HCT116 (cell line): ENCODE measurements at regions not wholly inside any gene's neighbourhood (a gene's known extent, or its start where the extent isn't known, plus 50 kb on each side); places are given as distances from the start of the nearest gene placed in this dataset.

Experiments used
- ATAC-seq: fragments of 200-7000 bp; cut with Tn5 transposase; 2 replicates; pipeline ENCODE4 v1.9.1; 2020; ENCODE audit warnings: mild to moderate bottlenecking, moderate library complexity
- BruUV-seq: library from RNA; stranded (reverse); fragments of 400-500 nt; replicated peaks from 2 replicates; lab custom pipeline; 2021; lab: Mats Ljungman, UMichigan
- CTCF ChIA-PET: fragments of 300-600 bp; sonication (Branson Sonifier 250); formaldehyde crosslinking; loops from one replicate; lab custom pipeline; 2021; ENCODE audit warnings: antibody characterized with exemption; lab: Charles Lee
- POLR2A ChIA-PET: fragments of 300-600, 350-600 bp; sonication (Branson Sonifier 250); formaldehyde crosslinking; loops from one replicate; lab custom pipeline; 2021; ENCODE audit warnings: antibody characterized with exemption; lab: Charles Lee
- RAD21 ChIA-PET, 2 experiments: fragments of 300-600 bp; sonication (Branson Sonifier 250); formaldehyde crosslinking; loops; one replicate each; lab custom pipeline; 2023; ENCODE audit warnings: low total read pairs in 2 of 2; ENCODE audit not compliant: uncharacterized antibody in 2 of 2, unreplicated experiment in 2 of 2, low non-redundant PET in 1 of 2; lab: Charles Lee
- DNase-seq: peaks from one replicate; pipeline ENCODE4 v3.0.0-alpha.2; 2010; ENCODE audit warnings: low read depth, low spot score
- H2AFZ ChIP-seq: fragments of 200-600 bp; shearing (Covaris generic), sonication (generic); 2 replicates; pipeline ENCODE4 v1.6.1; 2017; ENCODE audit warnings: low read depth, mixed run types, mixed read lengths, antibody characterized with exemption, low read length; ENCODE audit not compliant: poor library complexity, severe bottlenecking
- H3K27ac ChIP-seq: 2 replicates; pipeline ENCODE4 v1.5.1; 2012; ENCODE audit warnings: low read depth, low read length
- H3K27me3 ChIP-seq: fragments of 200-600 bp; sonication (generic); 2 replicates; pipeline ENCODE4 v1.6.1; 2016; ENCODE audit warnings: mixed run types, low read length, mixed read lengths; ENCODE audit not compliant: insufficient read depth
- H3K36me3 ChIP-seq, 2 experiments: fragments of 200-500 bp in 1 of 2; fragments of 200-600 bp in 1 of 2; sonication (Bioruptor generic) in 1 of 2; sonication (generic) in 1 of 2; 2 replicates each; pipeline versions ENCODE4 v1.5.1 to v1.6.1; 2014 to 2016; ENCODE audit warnings: low read length in 2 of 2, inconsistent platforms in 1 of 2, mixed read lengths in 1 of 2, mixed run types in 1 of 2; ENCODE audit not compliant: insufficient read depth in 2 of 2, control insufficient read depth in 1 of 2
- H3K4me1 ChIP-seq, 2 experiments: fragments of 200-600 bp in 1 of 2; sonication (generic) in 1 of 2; 2 replicates each; pipeline versions ENCODE4 v1.5.1 to v1.6.1; 2012 to 2017; ENCODE audit warnings: low read length in 2 of 2, inconsistent platforms in 1 of 2, mild to moderate bottlenecking in 1 of 2, mixed read lengths in 1 of 2, mixed run types in 1 of 2, moderate library complexity in 1 of 2; ENCODE audit not compliant: insufficient read depth in 2 of 2, control insufficient read depth in 1 of 2
- H3K4me2 ChIP-seq: fragments of 200-600 bp; sonication (generic); 2 replicates; pipeline ENCODE4 v1.6.1; 2017; ENCODE audit warnings: mixed run types, low read length, mixed read lengths
- H3K4me3 ChIP-seq, 2 experiments: fragments of 200-600 bp in 1 of 2; sonication (generic) in 1 of 2; replicated peaks in 1 of 2; 2 replicates each; pipeline ENCODE4 v1.5.1; 2011 to 2016; ENCODE audit warnings: low read length in 2 of 2, control low read depth in 1 of 2, low read depth in 1 of 2, mild to moderate bottlenecking in 1 of 2, mixed read lengths in 1 of 2, mixed run types in 1 of 2
- H3K79me2 ChIP-seq: fragments of 200-600 bp; sonication (generic); 2 replicates; pipeline ENCODE4 v1.6.1; 2017; ENCODE audit warnings: mild to moderate bottlenecking, mixed run types, low read length, moderate library complexity, mixed read lengths; ENCODE audit not compliant: insufficient read depth
- H3K9ac ChIP-seq: fragments of 200-600 bp; sonication (generic); 2 replicates; pipeline ENCODE4 v1.6.1; 2016; ENCODE audit warnings: low read length, mixed read lengths
- H3K9me2 ChIP-seq: fragments of 200-600 bp; sonication (generic), shearing (Covaris generic); 2 replicates; pipeline ENCODE4 v1.6.1; 2017; ENCODE audit warnings: mixed run types, mild to moderate bottlenecking, moderate library complexity; ENCODE audit not compliant: insufficient read depth
- H3K9me3 ChIP-seq, 2 experiments: fragments of 200-500 bp in 1 of 2; fragments of 200-600 bp in 1 of 2; sonication (Bioruptor generic) in 1 of 2; sonication (generic) in 1 of 2; 2 replicates each; pipeline ENCODE4 v1.6.1; 2014 to 2017; ENCODE audit warnings: low read length in 2 of 2, mixed read lengths in 2 of 2, inconsistent platforms in 1 of 2, low read depth in 1 of 2, mild to moderate bottlenecking in 1 of 2, mixed run types in 1 of 2, moderate library complexity in 1 of 2; ENCODE audit not compliant: control insufficient read depth in 1 of 2, insufficient read depth in 1 of 2
- H4K20me1 ChIP-seq: fragments of 200-600 bp; sonication (generic), shearing (Covaris generic); 2 replicates; pipeline ENCODE4 v1.6.1; 2017; ENCODE audit warnings: mixed run types, mild to moderate bottlenecking, moderate library complexity; ENCODE audit not compliant: insufficient read depth
- ATF3 ChIP-seq: IDR thresholded peaks from 2 replicates; pipeline ENCODE4 v1.6.1; 2012
- CBX3 ChIP-seq: IDR thresholded peaks from 2 replicates; pipeline ENCODE4 v1.6.1; 2012; ENCODE audit warnings: low read depth
- CEBPB ChIP-seq: IDR thresholded peaks from 2 replicates; pipeline ENCODE4 v1.6.1; 2012; ENCODE audit warnings: low read depth
- ELF1 ChIP-seq: IDR thresholded peaks from 2 replicates; pipeline ENCODE4 v1.6.1; 2012; ENCODE audit warnings: low read depth, borderline replicate concordance
- EZH2 ChIP-seq: fragments of 200-600 bp; sonication (generic); IDR thresholded peaks from 2 replicates; pipeline ENCODE4 v1.6.1; 2017; ENCODE audit warnings: antibody characterized with exemption, mixed run types
- FOSL1 ChIP-seq: IDR thresholded peaks from 2 replicates; pipeline ENCODE4 v1.6.1; 2012; ENCODE audit warnings: low read depth
- JUND ChIP-seq: IDR thresholded peaks from 2 replicates; pipeline ENCODE4 v1.6.1; 2012
- MAX ChIP-seq: IDR thresholded peaks from 2 replicates; pipeline ENCODE4 v1.6.1; 2012
- POLR2AphosphoS5 ChIP-seq: IDR thresholded peaks from 2 replicates; pipeline ENCODE4 v1.6.1; 2011; ENCODE audit warnings: mild to moderate bottlenecking, low read depth, low read length, moderate library complexity
- REST ChIP-seq: IDR thresholded peaks from 2 replicates; pipeline ENCODE4 v1.6.1; 2012; ENCODE audit warnings: low read depth
- SP1 ChIP-seq: IDR thresholded peaks from 2 replicates; pipeline ENCODE4 v1.6.1; 2012; ENCODE audit warnings: low read depth
- SRF ChIP-seq: IDR thresholded peaks from 2 replicates; pipeline ENCODE4 v1.6.1; 2012; ENCODE audit warnings: low read depth
- ZBTB33 ChIP-seq: IDR thresholded peaks from 2 replicates; pipeline ENCODE4 v1.6.1; 2011; ENCODE audit warnings: mild to moderate bottlenecking, low read length, moderate library complexity; ENCODE audit not compliant: insufficient replicate concordance; ENCODE audit errors: extremely low read depth
- ZFX ChIP-seq: fragments of 450-650 bp; IDR thresholded peaks from 2 replicates; pipeline ENCODE4 v1.6.1; 2017
- intact Hi-C: fragments of 100-400 bp; cut with micrococcal nuclease; formaldehyde crosslinking; loops from 2 replicates; pipeline ENCODE4 v1.10.0; 2022

- no peak for TF ChIP-seq REST
- no peak for TF ChIP-seq POLR2AphosphoS5
- TF ChIP-seq JUND: no peak
- TF ChIP-seq CEBPB: no peak
- no peak for TF ChIP-seq SP1
- no peak for TF ChIP-seq CBX3
- TF ChIP-seq, all 23 proteins: peak for 0
Measured at GRCh38 chrY:7656596-7656995, 745.0 kb upstream of the AMELY start (continued).

GRCh38 chrY:7654985-7655384 is 743.4 kb upstream of the AMELY start:
- Histone ChIP-seq H3K27ac (no peak overlapping the region), H3K4me1 (no peaks in the 10 kb centered on the region), H2AFZ (no peak overlapping the region), H3K4me3 (no peak overlapping the region), H3K4me2 (no peak overlapping the region), H4K20me1 (no peaks in the 10 kb centered on the region), H3K27me3 (no peaks in the 10 kb centered on the region), H3K79me2 (no peaks in the 10 kb centered on the region), H3K36me3 (no peaks in the 10 kb centered on the region), H3K9me2 (no peaks in the 10 kb centered on the region), H3K9ac (no peak overlapping the region), H3K9me3 (no peaks in the 10 kb centered on the region)
- no peak for ATAC-seq
- BruUV-seq: no TSS peak
- CTCF ChIA-PET: no interaction called here
- POLR2A ChIA-PET: no interaction called here
- RAD21 ChIA-PET: no interaction called here
- intact Hi-C loops: no loop called here
- TF ChIP-seq ELF1 (no peak), FOSL1 (no peak), ZBTB33 (no peak), ZFX (no peak), EZH2 (no peak), ATF3 (no peak), CBX3 (no peak), JUND (no peak), SRF (no peak), MAX (no peak), REST (no peak)
- no peak for DNase-seq
